H9 (cell line): ENCODE measurements at regions not wholly inside any gene's neighbourhood (a gene's known extent, or its start where the extent isn't known, plus 50 kb on each side); places are given as distances from the start of the nearest gene placed in this dataset.

Experiments
- DNase-seq: peaks from one replicate; pipeline ENCODE4 v3.0.0-alpha.2; 2017
- H2AFZ ChIP-seq: one replicate; pipeline ENCODE4 v1.6.1; 2013; ENCODE audit warnings: mild to moderate bottlenecking, low read length, control low read depth, moderate library complexity
- H2AK5ac ChIP-seq: 2 replicates; pipeline ENCODE4 v1.6.1; 2013; ENCODE audit warnings: low read length, control low read depth, mixed read lengths; ENCODE audit not compliant: insufficient read length
- H2BK120ac ChIP-seq: one replicate; pipeline ENCODE4 v1.6.1; 2013; ENCODE audit warnings: low read depth, mild to moderate bottlenecking, low read length, control low read depth, inconsistent platforms; ENCODE audit not compliant: poor library complexity, severe bottlenecking
- H2BK12ac ChIP-seq: 2 replicates; pipeline ENCODE4 v1.6.1; 2013; ENCODE audit warnings: low read length, control low read depth, mixed read lengths, low read depth; ENCODE audit not compliant: insufficient read length
- H2BK15ac ChIP-seq: 2 replicates; pipeline ENCODE4 v1.6.1; 2013; ENCODE audit warnings: low read depth, low read length, control low read depth
- H2BK20ac ChIP-seq: one replicate; pipeline ENCODE4 v1.6.1; 2013; ENCODE audit warnings: low read depth, mild to moderate bottlenecking, low read length, control low read depth, inconsistent platforms; ENCODE audit not compliant: poor library complexity, severe bottlenecking
- H2BK5ac ChIP-seq: 2 replicates; pipeline ENCODE4 v1.6.1; 2013; ENCODE audit warnings: low read length, control low read depth, mixed read lengths; ENCODE audit not compliant: insufficient read length
- H3K14ac ChIP-seq: 2 replicates; pipeline ENCODE4 v1.6.1; 2013; ENCODE audit warnings: low read length, control low read depth; ENCODE audit not compliant: insufficient read depth
- H3K18ac ChIP-seq: 2 replicates; pipeline ENCODE4 v1.6.1; 2013; ENCODE audit warnings: low read depth, mild to moderate bottlenecking, mixed read lengths, low read length, control low read depth; ENCODE audit not compliant: insufficient read length
- H3K23ac ChIP-seq: 2 replicates; pipeline ENCODE4 v1.6.1; 2013; ENCODE audit warnings: low read length, control low read depth, mixed read lengths, low read depth; ENCODE audit not compliant: insufficient read length
- H3K23me2 ChIP-seq: 2 replicates; pipeline ENCODE4 v1.6.1; 2013; ENCODE audit warnings: low read depth, mild to moderate bottlenecking, mixed read lengths, low read length, control low read depth; ENCODE audit not compliant: insufficient read length, poor library complexity, severe bottlenecking
- H3K27ac ChIP-seq: 2 replicates; pipeline ENCODE4 v1.5.1; 2013; ENCODE audit warnings: low read length, control low read depth, mixed read lengths, low read depth; ENCODE audit not compliant: insufficient read length
- H3K27me3 ChIP-seq: 2 replicates; pipeline ENCODE4 v1.6.1; 2013; ENCODE audit warnings: low read length, control low read depth, inconsistent platforms; ENCODE audit not compliant: insufficient read depth
- H3K4ac ChIP-seq: 2 replicates; pipeline ENCODE4 v1.6.1; 2013; ENCODE audit warnings: low read depth, mild to moderate bottlenecking, control low read depth, inconsistent platforms, low read length, moderate library complexity
- H3K4me1 ChIP-seq: 2 replicates; pipeline ENCODE4 v1.6.1; 2013; ENCODE audit warnings: low read length, control low read depth, inconsistent platforms; ENCODE audit not compliant: insufficient read depth
- H3K4me2 ChIP-seq: 2 replicates; pipeline ENCODE4 v1.6.1; 2013; ENCODE audit warnings: low read length, control low read depth, mixed read lengths; ENCODE audit not compliant: insufficient read length, insufficient read depth
- H3K56ac ChIP-seq: 2 replicates; pipeline ENCODE4 v1.6.1; 2013; ENCODE audit warnings: low read depth, mild to moderate bottlenecking, mixed read lengths, low read length, control low read depth; ENCODE audit not compliant: insufficient read length
- H3K79me1 ChIP-seq: 2 replicates; pipeline ENCODE4 v1.6.1; 2013; ENCODE audit warnings: low read depth, mild to moderate bottlenecking, moderate library complexity, low read length, control low read depth, inconsistent platforms; ENCODE audit not compliant: insufficient read depth, poor library complexity, severe bottlenecking
- H3K79me2 ChIP-seq: 2 replicates; pipeline ENCODE4 v1.6.1; 2013; ENCODE audit warnings: low read length, control low read depth, inconsistent platforms; ENCODE audit not compliant: insufficient read depth
- H3K9ac ChIP-seq: 2 replicates; pipeline ENCODE4 v1.6.1; 2013; ENCODE audit warnings: low read length, control low read depth, mixed read lengths; ENCODE audit not compliant: insufficient read length; ENCODE audit errors: extremely low read depth
- H3K9me3 ChIP-seq: one replicate; pipeline ENCODE4 v1.6.1; 2013; ENCODE audit warnings: low read depth, low read length, inconsistent platforms; ENCODE audit not compliant: control insufficient read depth
- H3T11ph ChIP-seq: one replicate; pipeline ENCODE4 v1.6.1; 2013; ENCODE audit warnings: mild to moderate bottlenecking, low read length, control low read depth, inconsistent platforms
- H4K20me1 ChIP-seq: one replicate; pipeline ENCODE4 v1.6.1; 2013; ENCODE audit not compliant: control insufficient read depth, insufficient read length, insufficient read depth
- H4K5ac ChIP-seq: 2 replicates; pipeline ENCODE4 v1.6.1; 2013; ENCODE audit warnings: low read depth, mild to moderate bottlenecking, mixed read lengths, low read length, control low read depth; ENCODE audit not compliant: insufficient read length
- H4K8ac ChIP-seq: replicated peaks from 2 replicates; pipeline ENCODE4 v1.6.1; 2013; ENCODE audit warnings: low read length, control low read depth, mixed read lengths, low read depth; ENCODE audit not compliant: insufficient read length
- H4K91ac ChIP-seq: 2 replicates; pipeline ENCODE4 v1.6.1; 2013; ENCODE audit warnings: low read depth, mild to moderate bottlenecking, moderate library complexity, mixed read lengths, low read length, control low read depth; ENCODE audit not compliant: insufficient read length
- H3K27ac Mint-ChIP-seq, 3 experiments: 2 replicates in 2 of 3; 3 replicates in 1 of 3; pipeline ENCODE4 v1.8.0; 2020 to 2021; ENCODE audit warnings: mixed read lengths in 3 of 3, mild to moderate bottlenecking in 1 of 3, moderate library complexity in 1 of 3
- H3K27me3 Mint-ChIP-seq: 2 replicates; pipeline ENCODE4 v1.8.0; 2021; ENCODE audit warnings: low read depth, mild to moderate bottlenecking, moderate library complexity, mixed read lengths
- H3K36me3 Mint-ChIP-seq, 3 experiments: 2 replicates in 2 of 3; 3 replicates in 1 of 3; pipeline ENCODE4 v1.8.0; 2020 to 2021; ENCODE audit warnings: low read depth in 3 of 3, mixed read lengths in 3 of 3; ENCODE audit not compliant: insufficient read depth in 1 of 3
- H3K4me1 Mint-ChIP-seq, 2 experiments: 2 replicates each; pipeline ENCODE4 v1.8.0; 2020; ENCODE audit warnings: mixed read lengths in 2 of 2
- H3K4me3 Mint-ChIP-seq, 2 experiments: 2 replicates in 1 of 2; 3 replicates in 1 of 2; pipeline ENCODE4 v1.8.0; 2020 to 2021; ENCODE audit warnings: mild to moderate bottlenecking in 2 of 2, mixed read lengths in 2 of 2, moderate library complexity in 1 of 2
- H3K9me3 Mint-ChIP-seq, 2 experiments: 2 replicates in 1 of 2; 3 replicates in 1 of 2; pipeline ENCODE4 v1.8.0; 2020; ENCODE audit warnings: mild to moderate bottlenecking in 2 of 2, mixed read lengths in 2 of 2, moderate library complexity in 1 of 2
- CTCF ChIP-seq: fragments of 200-600 bp; sonication (generic); conservative IDR thresholded peaks from 3 replicates; pipeline ENCODE4 v1.8.0; 2021; ENCODE audit warnings: antibody characterized with exemption, mild to moderate bottlenecking
- WGBS: extraction: QIAGEN DNeasy Blood & Tissue Kit; methylation state at CpG from one replicate; pipeline ENCODE4 v1.1.7; 2013; ENCODE audit warnings: missing lambda C conversion rate, low lambda C conversion rate, mixed read lengths; ENCODE audit not compliant: insufficient read length; ENCODE audit errors: extremely low coverage; 5-methylcytosine and 5-hydroxymethylcytosine counted together

- H3K4me3 Mint-ChIP-seq: no peak overlapping the region
- peaks cover under 1 to 11% of the 10 kb centered on the region in 2 experiments; a peak in 3 of 4 replicates for H3K4me1 Mint-ChIP-seq
- H4K20me1 ChIP-seq: no peaks in the 10 kb centered on the region
Measured at GRCh38 chr10:92751534-92751811, 61.7 kb downstream of the HHEX start.

More at GRCh38 chr10:92751534-92751811, 61.7 kb downstream of the HHEX start:
- Histone ChIP-seq H3K23me2 (no peaks in the 10 kb centered on the region), H2BK20ac (no peak overlapping the region), H2BK120ac (no peak overlapping the region), H3K18ac (no peak overlapping the region), H3K9ac (no peak overlapping the region), H3K9me3 (no peaks in the 10 kb centered on the region), H3K23ac (no peak overlapping the region), H3K4me1 (no peaks in the 10 kb centered on the region), H3K27ac (no peak overlapping the region), H2BK5ac (no peak overlapping the region), H3K79me2 (no peaks in the 10 kb centered on the region), H2AFZ (no peak overlapping the region), H3K27me3 (no peaks in the 10 kb centered on the region), H4K5ac (no peak overlapping the region), H3K79me1 (no peaks in the 10 kb centered on the region), H3K14ac (no peak overlapping the region), H2BK12ac (no peak overlapping the region), H3T11ph (no peak overlapping the region), H4K8ac (no peak overlapping the region), H4K91ac (no peak overlapping the region), H3K56ac (no peak overlapping the region), H3K4ac (no peak overlapping the region), H3K4me2 (no peak overlapping the region), H2BK15ac (no peak overlapping the region), H2AK5ac (no peak overlapping the region)
- no peak for TF ChIP-seq CTCF
- WGBS: no CpG with 5 or more reads among the region's 2 CpGs
- no peak overlapping the region for H3K27ac Mint-ChIP-seq
- H3K27me3 Mint-ChIP-seq: peaks cover 8% of the 10 kb centered on the region
- no peak for DNase-seq
- H3K9me3 Mint-ChIP-seq: no peaks in the 10 kb centered on the region
- no peaks in the 10 kb centered on the region for H3K36me3 Mint-ChIP-seq
